HFFc6 (cell line): ENCODE measurements at regions not wholly inside any gene's neighbourhood (a gene's known extent, or its start where the extent isn't known, plus 50 kb on each side); places are given as distances from the start of the nearest gene placed in this dataset.

ENCODE experiments used
- DNase-seq: peaks from one replicate; pipeline ENCODE4 v3.0.0-alpha.2; 2018
- H3K27ac Mint-ChIP-seq: 2 replicates; pipeline ENCODE4 v1.8.0; 2020; ENCODE audit warnings: mild to moderate bottlenecking, mixed read lengths
- H3K27me3 Mint-ChIP-seq: 2 replicates; pipeline ENCODE4 v1.8.0; 2021; ENCODE audit warnings: mild to moderate bottlenecking, moderate library complexity, mixed read lengths; ENCODE audit not compliant: insufficient read depth
- H3K36me3 Mint-ChIP-seq: 2 replicates; pipeline ENCODE4 v1.8.0; 2021; ENCODE audit warnings: low read depth, mixed read lengths
- H3K4me1 Mint-ChIP-seq: 2 replicates; pipeline ENCODE4 v1.8.0; 2020; ENCODE audit warnings: low read depth, mixed read lengths
- H3K4me3 Mint-ChIP-seq: 2 replicates; pipeline ENCODE4 v1.8.0; 2020; ENCODE audit warnings: mild to moderate bottlenecking, moderate library complexity, mixed read lengths
- H3K9me3 Mint-ChIP-seq: 2 replicates; pipeline ENCODE4 v1.8.0; 2020; ENCODE audit warnings: mild to moderate bottlenecking, mixed read lengths
- TF ChIP-seq, protein P1 (sequence below): fragments of 200-600 bp; sonication (generic); IDR thresholded peaks from 2 replicates; pipeline ENCODE4 v1.5.0; 2021; ENCODE audit warnings: antibody characterized with exemption, mild to moderate bottlenecking

DNA sequence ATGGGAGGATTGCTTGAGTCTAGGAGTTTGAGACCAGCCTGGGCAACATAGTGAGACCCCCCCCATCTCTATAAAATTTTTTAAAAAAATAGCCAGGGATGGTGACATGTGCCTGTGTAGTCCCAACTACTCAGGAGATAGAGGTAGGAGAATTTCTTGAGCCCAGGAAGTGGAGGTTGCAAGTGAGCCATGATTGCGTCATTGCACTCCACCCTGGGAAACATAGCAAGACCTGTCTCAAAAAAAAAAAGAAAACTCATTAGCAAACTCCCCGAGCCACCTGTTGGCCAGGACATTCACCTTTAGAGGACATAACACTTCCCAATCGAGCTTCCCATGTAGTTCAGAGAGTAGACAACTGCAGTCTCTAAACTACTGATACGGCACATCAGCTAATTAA, 274.2 kb downstream of the ABCC12 start:
- TF ChIP-seq, protein P1, sequence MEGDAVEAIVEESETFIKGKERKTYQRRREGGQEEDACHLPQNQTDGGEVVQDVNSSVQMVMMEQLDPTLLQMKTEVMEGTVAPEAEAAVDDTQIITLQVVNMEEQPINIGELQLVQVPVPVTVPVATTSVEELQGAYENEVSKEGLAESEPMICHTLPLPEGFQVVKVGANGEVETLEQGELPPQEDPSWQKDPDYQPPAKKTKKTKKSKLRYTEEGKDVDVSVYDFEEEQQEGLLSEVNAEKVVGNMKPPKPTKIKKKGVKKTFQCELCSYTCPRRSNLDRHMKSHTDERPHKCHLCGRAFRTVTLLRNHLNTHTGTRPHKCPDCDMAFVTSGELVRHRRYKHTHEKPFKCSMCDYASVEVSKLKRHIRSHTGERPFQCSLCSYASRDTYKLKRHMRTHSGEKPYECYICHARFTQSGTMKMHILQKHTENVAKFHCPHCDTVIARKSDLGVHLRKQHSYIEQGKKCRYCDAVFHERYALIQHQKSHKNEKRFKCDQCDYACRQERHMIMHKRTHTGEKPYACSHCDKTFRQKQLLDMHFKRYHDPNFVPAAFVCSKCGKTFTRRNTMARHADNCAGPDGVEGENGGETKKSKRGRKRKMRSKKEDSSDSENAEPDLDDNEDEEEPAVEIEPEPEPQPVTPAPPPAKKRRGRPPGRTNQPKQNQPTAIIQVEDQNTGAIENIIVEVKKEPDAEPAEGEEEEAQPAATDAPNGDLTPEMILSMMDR = no peak
- Mint-ChIP-seq H3K4me1 (peaks cover 8% of the 10 kb centered on the region), H3K9me3 (no peaks in the 10 kb centered on the region), H3K27ac (no peak overlapping the region), H3K27me3 (peaks cover 11% of the 10 kb centered on the region), H3K4me3 (no peak overlapping the region), H3K36me3 (no peaks in the 10 kb centered on the region)
- DNase-seq = no peak

DNA sequence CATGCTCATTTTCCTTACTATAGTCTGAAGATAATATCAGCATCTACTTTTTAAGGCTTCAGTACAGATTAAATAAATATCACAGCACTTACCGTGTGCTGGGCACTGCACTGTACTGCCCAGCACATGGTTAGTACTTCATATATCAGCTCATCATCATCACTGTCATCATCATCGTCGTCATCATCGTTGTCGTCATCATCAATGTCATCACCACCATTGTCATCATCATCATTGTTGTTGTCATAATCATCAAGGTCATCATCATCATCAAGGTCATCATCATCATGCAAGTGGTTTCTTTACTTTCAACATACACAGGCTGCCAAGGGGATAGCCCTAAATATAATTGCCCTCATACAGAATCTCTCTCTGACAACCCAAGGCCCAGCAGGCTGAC, 275.1 kb downstream of the ABCC12 start:
- TF ChIP-seq, protein P1 = no peak
- Mint-ChIP-seq H3K4me3 (no peak overlapping the region), H3K27me3 (peaks cover 15% of the 10 kb centered on the region), H3K9me3 (no peaks in the 10 kb centered on the region), H3K4me1 (no peaks in the 10 kb centered on the region), H3K36me3 (no peaks in the 10 kb centered on the region), H3K27ac (no peak overlapping the region)
- DNase-seq = no peak

DNA sequence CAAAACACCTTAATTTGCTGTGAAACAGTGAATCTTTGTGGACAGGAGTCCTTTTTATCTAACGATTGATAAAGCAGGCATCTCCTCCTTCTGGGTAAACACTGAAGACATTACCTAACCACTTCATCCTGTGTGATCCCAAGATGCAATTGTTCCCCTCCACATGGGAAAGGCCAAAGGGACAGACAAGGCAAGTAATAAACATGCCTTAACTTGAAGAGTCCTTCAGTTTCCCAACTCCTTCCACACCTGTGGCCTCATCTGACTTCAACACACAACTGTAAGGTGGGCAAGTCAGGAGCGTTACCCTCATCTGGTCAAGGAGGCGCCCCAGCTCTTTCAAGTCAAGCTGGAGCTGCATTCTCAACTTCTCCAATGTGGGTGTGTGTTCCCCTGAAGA, 278.6 kb downstream of the ABCC12 start:
- H3K4me3 Mint-ChIP-seq = no peak overlapping the region
- peaks cover 15% of the 10 kb centered on the region for H3K27me3 Mint-ChIP-seq
- H3K4me1 Mint-ChIP-seq = no peaks in the 10 kb centered on the region
- no peaks in the 10 kb centered on the region for H3K36me3 Mint-ChIP-seq
- no peak for DNase-seq
- TF ChIP-seq, protein P1 = no peak
- H3K9me3 Mint-ChIP-seq = no peaks in the 10 kb centered on the region
- H3K27ac Mint-ChIP-seq = no peak overlapping the region

DNA sequence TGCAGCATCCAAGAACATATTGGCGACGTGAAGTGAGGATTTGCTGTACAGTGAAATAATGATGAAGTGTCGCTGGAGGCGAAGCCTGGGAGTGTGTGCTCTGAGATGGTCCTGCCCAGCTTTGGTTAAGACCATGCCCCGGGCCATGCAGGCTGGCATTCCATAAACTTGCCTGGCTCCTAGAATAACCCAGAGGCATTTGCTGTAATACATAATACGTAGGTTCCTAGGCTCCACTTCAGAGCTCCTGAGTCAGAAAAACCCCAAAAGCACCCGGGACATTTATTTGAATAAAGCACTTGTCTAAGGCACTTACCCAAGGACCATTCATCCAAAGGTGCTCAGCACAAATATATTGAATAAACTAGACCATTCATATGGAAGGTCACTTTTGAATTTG, 279.3 kb downstream of the ABCC12 start:
- peaks cover 15% of the 10 kb centered on the region for H3K27me3 Mint-ChIP-seq
- H3K36me3 Mint-ChIP-seq = no peaks in the 10 kb centered on the region
- H3K9me3 Mint-ChIP-seq = no peaks in the 10 kb centered on the region
- DNase-seq = no peak
- TF ChIP-seq, protein P1 = no peak
- H3K27ac Mint-ChIP-seq = no peak overlapping the region
- no peak overlapping the region for H3K4me3 Mint-ChIP-seq
- H3K4me1 Mint-ChIP-seq = no peaks in the 10 kb centered on the region

DNA sequence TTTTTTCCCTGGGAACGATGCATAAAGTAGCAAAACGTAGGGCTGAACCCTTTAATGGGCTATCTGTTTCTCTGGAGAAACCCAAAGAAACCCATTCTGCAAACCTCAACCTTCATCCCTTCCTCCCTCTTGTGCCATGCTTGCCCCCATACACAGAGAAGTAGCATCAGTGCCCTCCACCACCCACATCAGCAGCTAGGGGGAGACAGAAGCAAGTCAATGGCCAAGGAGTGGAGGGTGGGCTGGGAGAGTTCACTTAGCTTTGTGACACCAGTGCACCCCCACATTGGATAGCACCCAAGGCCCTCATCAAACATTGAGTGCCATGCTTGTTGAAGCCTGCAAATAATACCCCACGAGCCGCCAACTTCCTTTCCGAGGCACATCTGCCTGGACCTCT, 282.4 kb downstream of the ABCC12 start:
- no peak for DNase-seq
- TF ChIP-seq, protein P1 = peak; percentile 43
- Mint-ChIP-seq H3K9me3 (no peaks in the 10 kb centered on the region), H3K4me1 (no peaks in the 10 kb centered on the region), H3K27me3 (peaks cover 13% of the 10 kb centered on the region), H3K36me3 (no peaks in the 10 kb centered on the region), H3K4me3 (no peak overlapping the region), H3K27ac (no peak overlapping the region)

DNA sequence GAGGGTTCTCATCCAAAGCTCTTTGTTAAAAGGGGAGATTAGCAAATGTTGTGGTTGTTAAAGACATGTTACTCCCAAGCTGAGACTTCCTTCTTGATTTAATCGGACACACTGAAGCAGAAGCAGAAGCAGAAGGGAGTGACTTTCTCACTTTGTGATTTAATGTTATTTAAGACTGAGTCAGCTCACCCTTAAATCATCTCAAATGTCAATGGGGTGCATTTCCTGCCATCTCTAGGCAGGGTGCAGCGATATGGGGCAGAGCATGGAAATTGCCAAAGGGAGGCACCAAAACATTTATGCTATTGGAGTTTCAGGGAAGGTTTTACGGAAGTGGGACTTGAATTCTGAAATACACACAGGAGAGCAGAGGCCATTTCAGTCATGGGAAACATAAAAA, 283.6 kb downstream of the ABCC12 start:
- H3K4me1 Mint-ChIP-seq = no peaks in the 10 kb centered on the region
- no peak overlapping the region for H3K27ac Mint-ChIP-seq
- H3K9me3 Mint-ChIP-seq = no peaks in the 10 kb centered on the region
- H3K36me3 Mint-ChIP-seq = no peaks in the 10 kb centered on the region
- H3K4me3 Mint-ChIP-seq = no peak overlapping the region
- TF ChIP-seq, protein P1 = no peak
- peaks cover 11% of the 10 kb centered on the region for H3K27me3 Mint-ChIP-seq
- no peak for DNase-seq
